GM21717 (cell line): ENCODE measurements at regions not wholly inside any gene's neighbourhood (a gene's known extent, or its start where the extent isn't known, plus 50 kb on each side); places are given as distances from the start of the nearest gene placed in this dataset.

Experiments used
- ATAC-seq: cut with Tn5 transposase; IDR thresholded peaks from one replicate; pipeline ENCODE4 v1.9.1; 2021; ENCODE audit warnings: mild to moderate bottlenecking, moderate library complexity; ENCODE audit not compliant: unreplicated experiment

GRCh38 chr9:78595200-78595945 lies 298.4 kb downstream of the PSAT1 start:
- no peak for ATAC-seq

GRCh38 chr9:78596346-78596745 lies 299.4 kb downstream of the PSAT1 start:
- no peak for ATAC-seq

- ATAC-seq: no peak
Observed at GRCh38 chr9:78598120-78598519, 301.2 kb downstream of the PSAT1 start.

- ATAC-seq: no peak
Observed at GRCh38 chr9:78599926-78600325, 303.0 kb downstream of the PSAT1 start.

- peak; percentile 68 for ATAC-seq
Observed at GRCh38 chr9:78601957-78602565, 305.1 kb downstream of the PSAT1 start.

GRCh38 chr9:78605041-78606000 lies 308.4 kb downstream of the PSAT1 start:
- ATAC-seq: no peak

GRCh38 chr9:78606001-78606379 lies 309.1 kb downstream of the PSAT1 start:
- no peak for ATAC-seq

- ATAC-seq: no peak
Observed at GRCh38 chr9:78607853-78608252, 310.9 kb downstream of the PSAT1 start.

- no peak for ATAC-seq
Observed at GRCh38 chr9:78609450-78609849, 312.5 kb downstream of the PSAT1 start.

GRCh38 chr9:78612091-78612490 lies 315.2 kb downstream of the PSAT1 start:
- ATAC-seq: no peak

- no peak for ATAC-seq
Observed at GRCh38 chr9:78613006-78613405, 316.1 kb downstream of the PSAT1 start.

- no peak for ATAC-seq
Observed at GRCh38 chr9:78614892-78615291, 318.0 kb downstream of the PSAT1 start.

GRCh38 chr9:78615372-78615771 lies 318.4 kb downstream of the PSAT1 start:
- no peak for ATAC-seq

GRCh38 chr9:78618735-78619134 lies 321.8 kb downstream of the PSAT1 start:
- ATAC-seq: no peak

GRCh38 chr9:78620303-78620702 lies 323.4 kb downstream of the PSAT1 start:
- ATAC-seq: no peak

GRCh38 chr9:78620764-78621163 lies 323.8 kb downstream of the PSAT1 start:
- ATAC-seq: no peak

GRCh38 chr9:78622126-78622525 lies 325.2 kb downstream of the PSAT1 start:
- no peak for ATAC-seq

GRCh38 chr9:78626971-78627370 lies 330.0 kb downstream of the PSAT1 start:
- no peak for ATAC-seq

- ATAC-seq: no peak
Observed at GRCh38 chr9:78630966-78631365, 334.0 kb downstream of the PSAT1 start.

GRCh38 chr9:78640728-78641127 lies 343.8 kb downstream of the PSAT1 start:
- no peak for ATAC-seq

GRCh38 chr9:78644359-78644758 lies 347.4 kb downstream of the PSAT1 start:
- ATAC-seq: no peak

GRCh38 chr9:78654324-78654723 lies 357.4 kb downstream of the PSAT1 start:
- no peak for ATAC-seq
